ENCODE measurements at regions not wholly inside any gene's neighbourhood (a gene's known extent, or its start where the extent isn't known, plus 50 kb on each side); places are given as distances from the start of the nearest gene placed in this dataset.

GRCh38 chr16:52621651-52622050 is 74.7 kb upstream of the TOX3 start:
- TF ChIP-seq, protein P1, sequence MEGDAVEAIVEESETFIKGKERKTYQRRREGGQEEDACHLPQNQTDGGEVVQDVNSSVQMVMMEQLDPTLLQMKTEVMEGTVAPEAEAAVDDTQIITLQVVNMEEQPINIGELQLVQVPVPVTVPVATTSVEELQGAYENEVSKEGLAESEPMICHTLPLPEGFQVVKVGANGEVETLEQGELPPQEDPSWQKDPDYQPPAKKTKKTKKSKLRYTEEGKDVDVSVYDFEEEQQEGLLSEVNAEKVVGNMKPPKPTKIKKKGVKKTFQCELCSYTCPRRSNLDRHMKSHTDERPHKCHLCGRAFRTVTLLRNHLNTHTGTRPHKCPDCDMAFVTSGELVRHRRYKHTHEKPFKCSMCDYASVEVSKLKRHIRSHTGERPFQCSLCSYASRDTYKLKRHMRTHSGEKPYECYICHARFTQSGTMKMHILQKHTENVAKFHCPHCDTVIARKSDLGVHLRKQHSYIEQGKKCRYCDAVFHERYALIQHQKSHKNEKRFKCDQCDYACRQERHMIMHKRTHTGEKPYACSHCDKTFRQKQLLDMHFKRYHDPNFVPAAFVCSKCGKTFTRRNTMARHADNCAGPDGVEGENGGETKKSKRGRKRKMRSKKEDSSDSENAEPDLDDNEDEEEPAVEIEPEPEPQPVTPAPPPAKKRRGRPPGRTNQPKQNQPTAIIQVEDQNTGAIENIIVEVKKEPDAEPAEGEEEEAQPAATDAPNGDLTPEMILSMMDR (IDR thresholded peaks at IDR 0.05; ENCODE audit: low read depth, low read length) = no peak
- no peak for DNase-seq (ENCODE audit: extremely low read depth, low read depth)

DNA sequence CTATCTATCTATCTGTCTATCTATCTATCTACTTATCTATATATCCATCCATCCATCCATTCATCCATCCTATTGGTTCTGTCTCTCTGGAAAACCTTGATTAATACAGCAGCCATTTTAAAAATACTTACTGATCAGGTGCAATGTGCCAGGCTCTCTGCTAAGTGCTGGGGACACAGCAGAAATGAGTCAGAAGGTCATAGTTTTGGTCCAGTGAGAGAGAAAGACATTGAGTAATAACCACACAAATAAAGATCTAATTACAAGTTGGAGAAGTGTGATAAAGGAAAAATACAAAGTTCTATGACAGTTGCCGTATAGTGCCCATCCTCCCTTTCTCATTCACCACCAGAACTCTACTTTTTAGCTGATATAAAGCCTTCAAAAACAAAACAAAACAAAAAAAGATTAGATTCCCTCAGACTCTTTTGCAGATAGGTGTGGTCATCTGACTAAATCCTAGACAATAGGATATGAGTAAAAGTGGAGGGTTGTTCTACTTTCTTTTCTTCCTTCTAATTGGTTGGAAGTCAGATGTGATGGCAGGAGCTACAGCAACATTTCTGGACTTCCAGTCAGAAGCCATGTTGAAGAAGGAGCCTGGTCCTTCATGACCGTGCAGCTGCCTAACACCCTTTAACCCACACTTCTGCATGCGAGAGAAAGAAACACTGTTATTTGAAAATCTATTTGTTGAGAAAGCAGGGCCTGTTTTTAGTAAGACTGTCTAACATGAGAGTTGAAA is 72.0 kb upstream of the TOX3 start:
- TF ChIP-seq, protein P1 (IDR thresholded peaks at IDR 0.05; ENCODE audit: low read depth, low read length) = no peak
- no peak for DNase-seq (ENCODE audit: extremely low read depth, low read depth)

DNA sequence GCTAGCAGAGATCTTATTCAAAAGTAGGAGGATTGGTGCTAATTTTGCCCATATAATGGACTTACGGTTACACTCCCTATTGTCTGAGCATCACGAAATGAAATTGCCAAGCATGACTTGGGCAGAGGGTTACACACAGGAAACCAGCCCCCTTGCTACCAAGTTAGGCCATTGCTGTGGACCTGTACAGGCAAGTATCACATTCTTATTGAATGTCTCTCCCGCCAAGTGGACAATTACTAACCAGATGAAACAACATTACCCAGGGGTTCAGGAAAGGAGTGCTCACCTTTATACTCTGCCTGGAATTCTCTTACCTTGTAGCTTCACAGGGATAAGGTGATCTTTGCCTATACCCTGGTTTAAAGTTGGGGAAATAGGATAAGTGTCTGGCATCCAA is 70.6 kb upstream of the TOX3 start:
- TF ChIP-seq, protein P1 (IDR thresholded peaks at IDR 0.05; ENCODE audit: low read depth, low read length) = no peak
- DNase-seq (ENCODE audit: extremely low read depth, low read depth) = no peak

- TF ChIP-seq, protein P1 (IDR thresholded peaks at IDR 0.05; ENCODE audit: low read depth, low read length) = no peak
- no peak for DNase-seq (ENCODE audit: extremely low read depth, low read depth)
Measured at GRCh38 chr16:52613508-52613907, 66.6 kb upstream of the TOX3 start.

DNA sequence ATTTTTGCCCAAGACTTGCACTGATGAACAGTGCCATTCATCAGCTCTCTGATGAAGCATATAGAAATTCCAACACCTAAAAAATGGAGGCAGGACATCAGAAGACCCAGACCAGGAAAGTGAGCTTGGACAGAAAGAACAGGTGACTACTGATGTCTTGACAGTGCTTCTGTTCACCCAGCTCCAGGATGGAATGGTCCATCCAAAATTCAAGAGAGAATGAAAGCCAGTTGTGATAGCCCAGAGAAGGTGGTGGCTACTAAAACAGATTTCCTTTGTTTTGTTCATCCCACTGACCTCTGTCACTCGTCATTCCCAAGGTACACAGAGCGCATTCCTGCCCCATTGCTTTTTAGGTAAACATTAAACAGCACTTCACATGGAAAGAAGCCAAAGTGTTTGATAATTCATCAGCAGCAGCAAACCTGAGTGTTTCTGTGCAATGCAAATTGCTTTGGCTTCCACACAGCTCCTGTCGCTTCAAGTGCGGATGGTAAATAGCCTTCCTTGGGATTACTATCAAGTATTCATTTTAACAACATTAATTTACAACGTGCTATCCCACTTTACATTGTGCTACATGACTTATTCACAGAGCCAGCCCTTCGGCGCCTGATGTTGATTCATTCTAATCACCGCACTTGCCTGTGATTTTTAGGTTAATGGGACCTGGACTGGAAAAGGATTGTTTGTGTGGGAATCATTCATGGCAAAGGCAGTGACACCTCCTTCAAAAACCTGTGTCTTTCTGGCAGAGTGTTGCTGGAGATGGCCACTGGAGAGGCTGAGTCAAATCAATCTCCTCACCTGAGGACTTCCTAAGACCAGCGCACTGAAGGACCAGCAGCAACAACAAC is 65.1 kb upstream of the TOX3 start:
- no peak for DNase-seq (ENCODE audit: extremely low read depth, low read depth)
- TF ChIP-seq, protein P1 (IDR thresholded peaks at IDR 0.05; ENCODE audit: low read depth, low read length) = no peak

DNA sequence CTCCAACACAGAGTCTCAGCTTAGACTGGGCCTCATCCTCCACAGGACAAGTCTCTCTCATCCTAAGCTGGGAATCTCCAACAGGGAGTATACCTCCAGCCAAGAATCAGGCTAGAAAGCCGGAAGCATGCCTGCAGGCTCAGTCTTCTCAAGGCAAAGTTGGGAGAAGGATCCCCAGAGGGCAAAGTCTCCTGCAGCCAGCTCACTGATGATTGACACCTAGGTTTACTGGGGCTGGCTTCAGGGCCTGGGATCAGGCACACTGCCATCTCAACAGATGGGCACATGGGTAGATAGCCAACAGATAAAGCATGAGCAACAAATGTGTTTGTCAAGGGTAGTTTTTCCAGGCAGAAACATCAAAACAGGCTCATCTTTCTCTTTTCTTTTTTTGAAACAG is 56.1 kb upstream of the TOX3 start:
- TF ChIP-seq, protein P1 (IDR thresholded peaks at IDR 0.05; ENCODE audit: low read depth, low read length) = no peak
- no peak for DNase-seq (ENCODE audit: extremely low read depth, low read depth)

Data from AG09319 (cell line).